ENCODE measurements at regions not wholly inside any gene's neighbourhood (a gene's known extent, or its start where the extent isn't known, plus 50 kb on each side); places are given as distances from the start of the nearest gene placed in this dataset.

DNA sequence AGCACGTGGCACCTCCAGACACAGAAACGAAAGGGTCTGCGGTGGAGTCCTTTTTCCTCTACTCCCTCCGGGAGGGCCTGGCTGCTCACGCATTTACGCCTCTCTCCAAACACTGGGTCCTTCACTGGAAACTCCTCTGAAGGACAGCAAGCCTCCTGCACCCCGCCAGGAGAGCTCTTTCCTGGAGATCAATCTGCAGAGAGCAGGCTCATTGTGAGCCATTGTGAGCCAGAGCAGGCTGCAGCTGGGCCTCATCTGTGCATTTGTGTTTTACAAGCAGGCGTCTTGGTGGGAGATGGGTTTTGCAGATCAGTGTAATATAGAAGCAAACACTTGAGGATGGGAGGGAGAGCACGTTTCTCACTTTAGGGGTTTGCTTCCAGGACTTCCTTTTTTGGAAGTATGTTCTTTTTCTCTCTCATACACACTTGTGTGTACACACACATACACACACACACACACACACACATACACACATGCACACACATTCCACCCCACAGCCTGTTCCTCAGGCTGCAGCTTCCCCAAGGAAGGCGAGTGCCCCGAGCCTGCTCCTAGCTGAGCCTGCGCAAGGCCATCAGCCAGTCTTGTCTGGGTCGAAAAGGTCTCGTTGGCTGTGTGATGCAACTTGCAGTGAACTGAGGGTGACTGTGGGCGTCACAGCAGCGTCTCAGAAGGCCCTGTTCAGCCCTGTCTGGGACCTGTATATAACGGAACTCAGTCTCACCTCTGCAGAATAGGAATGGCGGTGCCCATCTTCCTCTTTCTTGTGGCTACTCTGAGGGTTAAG lies 163.5 kb downstream of the GLI2 start:
- TF ChIP-seq POLR2A (IDR thresholded peaks at IDR 0.05; ENCODE audit: low read depth, low read length) (no peak), POLR2AphosphoS5 (IDR thresholded peaks at IDR 0.05; ENCODE audit: insufficient read depth, low read depth, low read length) (no peak), EZH2 (IDR thresholded peaks at IDR 0.05; ENCODE audit: borderline replicate concordance, low read depth, low read length, severe bottlenecking) (no peak), MYC (IDR thresholded peaks at IDR 0.05; ENCODE audit: low read depth, low read length) (no peak), FOS (IDR thresholded peaks at IDR 0.05; ENCODE audit: borderline replicate concordance, insufficient read depth, low read length) (no peak), JUN (IDR thresholded peaks at IDR 0.05; ENCODE audit: borderline replicate concordance, insufficient read depth, insufficient read length, low read depth) (no peak), GATA2 (IDR thresholded peaks at IDR 0.05; ENCODE audit: insufficient read depth, insufficient read length, low read depth, low read length) (no peak)
- TF ChIP-seq, protein P1, sequence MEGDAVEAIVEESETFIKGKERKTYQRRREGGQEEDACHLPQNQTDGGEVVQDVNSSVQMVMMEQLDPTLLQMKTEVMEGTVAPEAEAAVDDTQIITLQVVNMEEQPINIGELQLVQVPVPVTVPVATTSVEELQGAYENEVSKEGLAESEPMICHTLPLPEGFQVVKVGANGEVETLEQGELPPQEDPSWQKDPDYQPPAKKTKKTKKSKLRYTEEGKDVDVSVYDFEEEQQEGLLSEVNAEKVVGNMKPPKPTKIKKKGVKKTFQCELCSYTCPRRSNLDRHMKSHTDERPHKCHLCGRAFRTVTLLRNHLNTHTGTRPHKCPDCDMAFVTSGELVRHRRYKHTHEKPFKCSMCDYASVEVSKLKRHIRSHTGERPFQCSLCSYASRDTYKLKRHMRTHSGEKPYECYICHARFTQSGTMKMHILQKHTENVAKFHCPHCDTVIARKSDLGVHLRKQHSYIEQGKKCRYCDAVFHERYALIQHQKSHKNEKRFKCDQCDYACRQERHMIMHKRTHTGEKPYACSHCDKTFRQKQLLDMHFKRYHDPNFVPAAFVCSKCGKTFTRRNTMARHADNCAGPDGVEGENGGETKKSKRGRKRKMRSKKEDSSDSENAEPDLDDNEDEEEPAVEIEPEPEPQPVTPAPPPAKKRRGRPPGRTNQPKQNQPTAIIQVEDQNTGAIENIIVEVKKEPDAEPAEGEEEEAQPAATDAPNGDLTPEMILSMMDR (IDR thresholded peaks at IDR 0.05; ENCODE audit: extremely low read depth in 1 of 2, insufficient read depth in 1 of 2, low read depth in 1 of 2, low read length in 2 of 2) = no peak
- TF ChIP-seq, protein P2, sequence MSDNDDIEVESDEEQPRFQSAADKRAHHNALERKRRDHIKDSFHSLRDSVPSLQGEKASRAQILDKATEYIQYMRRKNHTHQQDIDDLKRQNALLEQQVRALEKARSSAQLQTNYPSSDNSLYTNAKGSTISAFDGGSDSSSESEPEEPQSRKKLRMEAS (IDR thresholded peaks at IDR 0.05; ENCODE audit: insufficient read depth, insufficient read length) = no peak
